ENCODE measurements at regions not wholly inside any gene's neighbourhood (a gene's known extent, or its start where the extent isn't known, plus 50 kb on each side); places are given as distances from the start of the nearest gene placed in this dataset.

GRCh38 chr12:114213055-114213581, 192.8 kb downstream of the TBX5 start:
- TF ChIP-seq CTCF (conservative IDR thresholded peaks at IDR 0.05 in 1 of 2, IDR thresholded peaks at IDR 0.05 in 1 of 2; ENCODE audit: low read depth in 1 of 2, low read length in 2 of 2) = no peak
- no peak for TF ChIP-seq EZH2 (IDR thresholded peaks at IDR 0.05; ENCODE audit: low read length, missing control alignments)
